HG03025 (cell line): ENCODE measurements at regions not wholly inside any gene's neighbourhood (a gene's known extent, or its start where the extent isn't known, plus 50 kb on each side); places are given as distances from the start of the nearest gene placed in this dataset.
"Not testable (repeated sequence)": the region's sequence is repeated elsewhere in the genome, so short reads cannot be mapped to it uniquely, and the experiment has no call there.

Experiments
- ATAC-seq: cut with Tn5 transposase; IDR thresholded peaks from one replicate; pipeline ENCODE4 v1.9.1; 2021; ENCODE audit warnings: mild to moderate bottlenecking, moderate library complexity; ENCODE audit not compliant: unreplicated experiment, low FRiP score

DNA sequence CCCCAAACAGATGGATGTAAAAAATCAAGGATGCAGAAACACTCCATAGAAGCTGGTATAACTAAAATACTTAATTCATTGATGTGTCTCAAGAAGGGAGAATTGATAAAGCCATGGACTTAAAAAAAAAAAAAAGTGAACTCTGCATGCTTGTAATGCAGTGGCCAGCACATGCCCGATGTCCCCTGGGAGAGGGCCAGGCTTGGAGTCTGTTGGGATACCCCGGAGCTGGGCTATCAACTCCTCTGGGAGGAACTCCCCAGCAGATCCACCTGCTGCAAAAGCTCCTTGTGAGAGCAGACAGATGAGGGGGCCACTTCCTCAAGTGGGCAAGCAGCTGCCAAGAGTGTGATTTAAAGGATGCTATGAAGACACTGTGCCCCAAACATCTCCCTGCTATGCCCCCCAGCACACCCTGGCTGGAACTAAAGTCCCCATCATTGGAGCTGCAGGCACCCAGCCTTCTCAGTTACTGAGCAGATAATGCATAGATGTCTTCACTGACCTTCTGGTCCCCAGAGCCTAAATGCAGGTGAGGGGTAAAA lies 311.5 kb upstream of the ID2 start:
- ATAC-seq = no peak

DNA sequence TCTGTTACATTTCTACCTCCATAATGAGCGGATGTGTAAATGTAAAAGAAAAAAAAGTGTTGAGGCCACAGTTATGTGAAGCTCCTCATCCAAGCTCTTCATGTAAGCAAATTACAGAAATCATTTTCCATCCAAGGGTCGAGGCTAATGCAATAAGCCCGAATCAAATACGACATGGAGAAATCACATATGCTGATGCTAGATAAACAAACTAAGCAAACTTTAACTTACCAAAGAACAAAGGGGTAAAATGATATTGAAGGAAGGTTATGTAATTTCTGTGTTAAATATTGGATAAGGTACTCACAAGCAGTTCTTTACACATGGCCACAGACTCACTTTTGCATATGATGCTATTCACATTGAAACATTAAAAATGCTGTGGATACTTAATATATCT lies 310.2 kb upstream of the ID2 start:
- no peak for ATAC-seq

DNA sequence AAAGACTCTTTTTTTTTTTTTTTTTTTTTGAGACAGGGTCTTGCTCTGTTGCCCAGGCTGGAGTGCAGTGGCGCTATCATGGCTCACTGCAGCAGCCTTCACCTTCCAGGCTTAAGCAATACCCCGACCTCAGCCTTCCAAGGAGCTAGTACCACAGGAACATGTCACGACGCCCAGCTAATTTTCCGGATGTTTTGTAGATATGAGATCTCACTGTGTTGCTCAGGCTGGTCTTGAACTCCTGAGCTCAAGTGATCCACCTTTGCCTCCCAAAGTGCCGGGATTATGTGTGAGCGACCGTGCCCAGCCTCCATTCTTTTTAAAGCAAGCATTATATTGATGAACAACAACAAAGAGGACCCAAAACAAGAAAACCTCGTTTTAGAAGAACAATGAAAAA lies 307.1 kb upstream of the ID2 start:
- no peak for ATAC-seq

DNA sequence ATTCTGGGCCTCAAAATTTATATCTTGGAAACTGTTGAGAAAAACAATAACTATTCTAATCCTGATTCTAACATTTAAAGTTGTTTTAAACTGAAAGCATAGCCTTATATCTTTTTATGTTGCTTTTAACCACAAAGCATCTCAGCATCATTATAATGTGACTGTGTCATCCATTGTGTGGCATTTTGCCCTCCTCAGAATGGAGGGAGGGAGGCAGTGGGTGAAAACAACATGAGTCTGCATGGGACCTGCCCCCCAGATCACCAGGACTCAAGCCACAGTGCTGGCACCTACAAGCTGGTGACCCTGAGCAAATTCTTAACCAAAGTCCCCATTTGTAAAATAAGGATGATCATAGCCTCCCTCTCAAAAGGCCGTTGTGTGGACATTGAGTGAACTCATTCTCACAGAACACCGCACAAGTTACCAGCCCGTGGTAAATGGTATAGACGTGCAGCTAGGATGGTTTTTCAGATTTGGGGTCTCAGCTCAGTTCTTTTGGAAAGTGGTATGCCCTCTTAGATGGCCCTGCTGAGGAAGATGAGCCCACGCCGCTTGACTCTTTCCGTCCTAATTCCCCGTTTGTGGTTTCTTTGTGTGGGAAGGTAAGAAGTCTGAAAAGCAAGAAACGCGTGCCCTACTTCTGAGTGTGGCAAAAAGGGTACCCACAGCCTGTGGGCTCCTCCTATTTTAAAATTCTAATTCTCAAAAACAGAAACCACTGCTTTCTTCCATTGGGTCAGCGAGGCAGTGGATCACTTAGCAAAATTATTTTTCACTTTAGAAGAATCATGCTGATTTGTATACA lies 305.0 kb upstream of the ID2 start:
- ATAC-seq = no peak

DNA sequence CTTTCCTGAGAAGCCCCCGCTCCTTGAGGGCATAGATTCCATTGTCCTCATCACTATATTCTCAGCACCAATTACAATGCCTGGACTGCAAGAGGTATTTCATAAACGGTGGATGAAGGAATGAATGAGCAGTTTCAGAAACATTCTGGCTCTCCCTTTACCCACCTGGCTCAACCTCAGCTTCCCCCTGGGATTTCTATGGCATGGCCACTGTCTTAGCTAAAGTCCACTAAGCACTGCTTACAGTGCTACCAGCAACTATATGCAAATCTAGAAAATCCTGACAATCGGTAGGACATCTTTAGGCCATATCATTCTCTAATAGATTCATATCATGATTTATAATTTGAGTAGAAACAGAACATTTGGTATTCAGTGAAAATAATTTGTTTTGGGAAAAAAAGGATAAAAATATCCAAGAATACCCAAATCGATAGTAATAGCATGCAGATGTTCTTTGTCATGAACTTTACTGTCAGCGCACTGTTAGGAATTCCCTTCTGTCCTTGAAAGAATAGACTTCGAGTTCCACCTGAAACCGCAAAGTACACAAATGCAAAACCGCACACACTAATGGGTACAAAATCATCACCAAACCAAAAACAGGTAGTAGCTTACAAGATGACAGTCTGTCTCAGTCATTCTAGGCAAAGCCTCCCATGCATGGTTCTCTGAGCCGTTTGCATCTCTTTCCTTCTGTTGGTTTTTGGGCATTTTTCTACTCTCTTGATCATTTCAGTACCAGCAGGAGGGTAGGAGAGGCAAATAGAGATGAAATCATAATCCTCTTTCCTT lies 303.6 kb upstream of the ID2 start:
- peak; percentile 64 for ATAC-seq

DNA sequence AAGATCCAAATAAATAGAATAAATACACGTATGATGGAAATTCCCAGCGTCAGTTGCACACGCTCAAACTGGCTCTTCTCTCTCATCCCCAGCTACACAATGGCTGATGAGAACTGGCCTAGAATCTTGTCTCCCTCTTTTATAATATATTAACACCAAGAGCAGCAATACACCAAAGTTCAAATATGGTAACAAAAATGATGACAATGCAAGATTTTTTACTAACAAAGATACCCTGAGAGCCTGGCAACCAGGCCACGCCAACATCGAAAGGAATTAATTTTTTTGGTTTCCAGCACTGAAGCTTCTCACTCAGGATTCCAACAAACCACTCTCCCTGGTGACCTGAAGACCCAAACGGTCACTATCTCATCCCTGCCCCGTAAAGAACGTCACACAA lies 302.7 kb upstream of the ID2 start:
- ATAC-seq = no peak

DNA sequence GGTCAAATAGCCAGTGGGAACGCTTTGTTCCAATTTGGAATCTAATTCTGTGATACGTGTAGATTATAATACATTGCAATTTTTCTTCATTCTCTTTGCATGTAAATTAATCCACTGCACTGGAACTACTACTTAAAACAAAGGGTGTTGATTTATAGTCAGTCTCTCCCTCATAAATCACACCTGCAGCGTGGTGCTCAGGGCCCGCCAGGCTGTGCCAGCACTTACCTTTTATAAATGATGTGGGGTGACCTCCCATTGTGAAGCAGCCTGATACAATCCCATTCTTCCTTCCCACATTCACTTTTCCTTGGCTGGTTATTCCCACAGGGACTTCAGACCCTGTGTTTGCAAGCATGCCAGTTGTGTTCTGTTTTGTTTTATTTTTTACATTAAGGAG lies 302.3 kb upstream of the ID2 start:
- no peak for ATAC-seq

DNA sequence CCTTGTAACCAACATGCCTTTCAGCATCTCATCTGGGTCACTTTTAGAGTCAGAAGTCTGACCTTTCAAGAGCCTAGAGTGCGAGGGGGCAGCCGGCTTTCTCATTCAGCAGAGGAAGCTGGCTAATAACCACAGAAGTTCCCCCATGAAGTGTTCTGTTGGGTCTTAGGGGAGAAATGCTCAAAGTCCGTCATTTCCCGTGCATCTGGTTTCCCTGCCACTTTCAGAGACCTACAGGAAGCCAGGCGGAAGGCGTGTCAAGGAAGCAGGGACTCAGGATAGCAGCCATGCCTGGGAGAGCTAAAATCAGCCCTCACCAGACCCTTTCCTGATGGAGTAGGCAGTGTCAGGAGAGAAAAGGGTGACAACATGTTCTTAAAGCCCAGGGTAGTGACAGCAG lies 301.8 kb upstream of the ID2 start:
- ATAC-seq = no peak

DNA sequence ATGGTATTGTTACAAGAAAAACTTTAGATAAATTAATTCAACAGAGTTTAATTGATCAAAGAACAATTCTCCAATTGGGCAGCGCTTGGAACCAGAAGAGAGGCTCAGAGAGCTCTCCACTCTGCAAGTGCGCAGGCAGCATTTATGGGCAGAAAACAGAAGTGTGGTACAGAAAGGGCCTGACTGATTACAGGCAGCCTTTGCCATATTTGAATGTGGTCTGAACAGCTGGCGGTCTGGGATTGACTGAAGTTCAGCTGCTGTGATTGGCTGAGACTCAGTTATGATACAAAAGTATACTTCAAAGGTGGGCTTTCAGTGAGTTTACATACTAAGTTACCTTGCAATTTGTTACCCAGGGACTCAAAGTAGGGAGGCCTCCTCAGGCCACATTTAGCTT lies 301.3 kb upstream of the ID2 start:
- peak; percentile 75 for ATAC-seq

DNA sequence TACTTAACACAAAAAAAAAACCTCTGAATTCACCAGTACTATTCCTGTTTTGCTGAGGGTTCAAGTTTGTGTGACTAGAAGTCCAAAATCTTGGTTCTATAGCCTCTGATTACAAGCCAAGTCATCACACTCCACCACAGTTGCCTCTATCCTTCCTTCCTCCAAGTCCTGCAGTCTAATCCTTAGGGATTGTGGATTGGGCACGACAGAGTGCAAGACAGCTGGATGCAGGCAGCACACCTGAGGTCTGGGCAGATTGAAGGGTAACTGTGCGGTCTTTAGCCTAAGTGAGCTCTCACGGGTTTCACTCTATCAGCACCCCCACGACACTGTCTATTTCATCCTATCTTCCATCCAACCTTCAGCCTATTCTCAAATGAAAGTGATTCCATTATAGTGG lies 299.4 kb upstream of the ID2 start:
- no peak for ATAC-seq

DNA sequence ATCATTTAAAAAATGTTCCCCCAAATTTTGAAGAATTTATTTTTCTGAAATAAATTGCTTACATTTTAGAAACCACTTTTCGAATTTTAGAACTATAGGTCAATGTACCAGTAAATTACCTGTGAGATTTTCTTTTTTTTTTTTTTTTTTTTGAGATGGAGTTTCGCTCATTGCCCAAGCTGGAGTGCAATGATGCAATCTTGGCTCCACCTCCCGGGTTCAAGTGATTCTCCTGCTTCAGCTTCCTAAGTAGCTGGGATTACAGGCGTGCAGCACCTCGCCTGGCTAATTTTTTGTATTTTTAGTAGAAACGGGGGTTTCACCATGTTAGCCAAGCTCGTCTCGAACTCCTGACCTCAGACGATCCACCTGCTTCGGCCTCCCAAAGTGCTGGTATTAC lies 295.1 kb upstream of the ID2 start:
- not testable (repeated sequence) for ATAC-seq

DNA sequence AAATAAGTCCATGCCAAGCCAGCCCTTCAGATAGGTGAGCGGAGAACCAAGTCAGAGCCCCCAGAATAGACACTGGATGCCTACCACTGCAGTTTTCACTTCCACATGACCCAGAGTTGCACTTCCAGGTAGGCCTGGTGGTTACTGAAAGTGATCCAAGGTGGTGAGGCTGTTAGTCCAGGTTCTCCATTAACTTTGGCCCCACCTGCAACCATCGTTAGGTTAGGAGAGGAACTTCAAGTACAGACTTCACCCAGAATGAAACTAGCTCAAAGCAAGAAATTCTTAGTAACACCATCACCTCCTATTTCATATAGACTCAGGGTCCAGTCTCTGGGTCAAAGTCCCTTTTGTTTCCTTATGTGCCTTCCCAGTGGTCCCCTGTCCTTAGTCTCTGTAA lies 293.1 kb upstream of the ID2 start:
- ATAC-seq = no peak

DNA sequence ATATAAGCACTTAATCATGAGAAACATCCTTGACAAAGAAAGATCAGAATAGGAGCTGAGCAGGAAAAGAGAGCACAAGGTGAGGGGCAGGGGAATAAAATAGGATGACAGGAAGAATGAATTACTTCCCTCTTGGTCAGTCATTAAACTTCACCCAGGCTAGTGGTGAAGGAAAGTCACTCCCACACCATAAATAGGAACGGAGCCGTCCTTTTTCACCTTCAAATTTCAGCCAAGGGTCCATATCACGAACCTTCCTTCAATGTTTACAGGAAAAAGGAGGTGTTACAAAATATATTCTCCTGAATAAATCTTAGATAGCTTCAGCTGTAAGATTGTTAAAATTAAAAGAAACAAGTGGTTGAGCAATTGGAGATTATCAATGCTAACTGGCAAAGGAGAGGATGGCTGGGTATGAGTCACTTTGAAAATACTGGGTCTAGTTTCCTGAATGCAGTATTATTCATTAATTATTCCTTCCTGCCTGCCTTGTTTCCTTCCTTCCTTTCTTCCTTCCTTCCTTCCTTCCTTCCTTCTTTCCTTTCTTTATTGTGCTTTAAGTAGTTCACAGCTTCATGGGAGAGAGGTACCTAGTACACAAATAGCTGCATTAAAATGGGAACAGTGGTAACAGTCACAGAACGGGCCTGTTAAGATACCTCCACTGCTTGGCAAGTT lies 292.3 kb upstream of the ID2 start:
- ATAC-seq = no peak

DNA sequence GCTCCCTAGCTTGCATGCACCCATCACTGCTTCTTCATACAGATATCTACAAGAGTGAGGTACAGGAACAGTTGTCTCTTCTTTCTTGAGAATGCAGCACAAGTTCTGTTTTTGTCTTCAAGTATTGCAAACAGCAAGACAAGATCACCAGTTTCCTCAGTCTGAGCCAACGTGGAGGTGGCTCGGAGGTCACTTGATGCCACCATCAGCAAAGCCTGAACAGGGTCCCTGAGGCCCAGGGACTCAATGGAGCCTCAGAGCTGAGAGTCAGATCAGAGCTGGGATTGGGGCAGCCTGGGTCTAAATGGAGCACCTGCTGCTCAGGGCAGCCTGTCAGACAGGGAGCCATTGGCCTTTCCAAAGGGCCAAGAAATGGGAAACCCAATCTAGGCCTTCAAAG lies 290.7 kb upstream of the ID2 start:
- ATAC-seq = no peak

DNA sequence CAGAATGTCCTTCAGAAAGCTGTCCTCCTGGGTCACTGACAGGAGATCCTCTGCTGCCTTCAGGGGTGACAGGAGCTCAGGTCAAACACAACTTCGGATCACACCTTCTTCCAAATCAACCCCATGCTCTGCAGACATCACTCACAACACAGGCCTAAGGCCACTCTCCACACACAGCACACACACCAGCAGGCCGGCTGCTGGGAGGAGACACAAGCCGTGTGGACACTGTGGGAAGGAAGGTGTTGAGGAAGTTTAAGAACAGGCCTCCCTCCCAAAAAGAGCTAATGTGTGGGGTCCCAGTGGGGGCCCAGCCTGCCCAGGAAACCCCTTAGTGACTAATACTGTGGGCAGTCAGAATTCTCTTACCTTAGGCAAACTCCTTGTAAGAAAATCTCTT lies 290.3 kb upstream of the ID2 start:
- no peak for ATAC-seq

DNA sequence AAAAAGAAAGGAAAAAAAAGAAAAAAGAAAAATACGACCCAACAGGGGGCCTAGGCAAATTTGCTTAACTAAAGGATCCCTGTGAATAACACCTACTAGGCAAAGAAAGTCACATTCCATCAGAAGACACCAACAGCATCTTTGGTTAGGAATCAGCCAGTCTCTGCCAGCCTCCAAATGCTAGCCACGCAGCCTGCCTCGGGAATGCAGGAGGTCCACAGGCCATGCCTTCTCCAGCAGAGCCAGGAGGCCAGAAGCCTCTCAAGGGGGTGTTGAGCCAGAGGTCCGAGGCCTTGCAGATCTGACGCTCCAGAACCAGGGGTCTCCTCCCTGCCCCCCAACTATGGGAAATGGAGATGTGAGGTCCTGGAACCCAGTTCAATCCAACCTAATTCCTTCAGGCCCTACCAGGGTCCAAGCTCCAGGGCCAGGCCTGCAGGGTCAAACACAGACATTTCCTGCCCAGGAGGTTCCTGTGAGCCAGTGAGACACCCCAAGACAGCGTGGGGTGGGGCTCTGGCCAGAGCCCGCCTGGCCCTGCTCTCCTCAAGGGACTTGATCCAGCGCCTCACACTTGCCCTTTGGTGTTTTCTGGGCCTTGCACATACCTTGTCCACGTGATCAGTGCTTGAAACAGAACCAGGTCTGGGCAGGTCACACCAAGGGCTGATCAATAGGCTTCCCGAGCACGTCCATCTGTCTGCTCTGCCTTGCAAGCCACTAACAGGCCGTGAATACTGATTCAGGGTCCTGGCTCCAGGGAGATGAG lies 289.6 kb upstream of the ID2 start:
- no peak for ATAC-seq

DNA sequence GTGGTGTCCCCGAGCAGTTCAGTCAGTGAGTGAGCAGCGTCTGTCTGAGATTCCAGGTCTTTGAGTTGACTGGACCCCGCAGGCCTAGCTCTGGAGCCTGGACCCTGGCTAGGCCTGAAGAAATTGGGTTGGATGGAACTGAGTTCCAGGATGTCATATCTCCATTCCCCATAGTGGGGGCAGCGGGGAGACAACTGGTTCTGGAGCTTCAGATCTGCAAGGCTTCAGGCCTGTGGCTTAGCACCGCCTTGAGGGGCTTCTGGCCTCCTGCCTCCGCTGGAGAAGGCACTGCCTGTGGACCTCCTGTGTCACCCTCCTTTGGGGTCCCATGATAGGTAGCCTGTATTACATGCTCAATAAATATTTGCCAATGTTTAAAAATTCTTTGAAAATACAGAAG lies 288.4 kb upstream of the ID2 start:
- ATAC-seq = no peak

DNA sequence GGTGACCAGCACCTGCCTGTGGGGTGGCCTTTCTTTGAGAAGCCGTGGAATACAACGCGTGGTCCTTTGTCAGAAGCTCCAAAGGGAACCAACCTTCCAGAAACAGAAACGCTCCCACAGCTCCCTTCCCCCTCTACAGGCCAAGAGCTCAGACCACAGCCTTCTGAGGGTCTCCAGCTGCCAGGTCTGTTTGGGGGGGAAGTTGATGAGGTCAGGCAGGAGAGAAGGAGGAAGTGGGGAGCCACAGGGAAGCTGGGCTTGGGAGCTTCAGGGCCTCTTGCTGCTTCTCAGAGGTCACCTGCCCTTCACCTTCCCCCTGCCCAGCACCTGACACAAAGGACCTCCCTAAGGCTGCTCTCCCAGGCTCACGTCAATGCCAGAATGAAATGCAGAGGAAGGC lies 287.7 kb upstream of the ID2 start:
- no peak for ATAC-seq

DNA sequence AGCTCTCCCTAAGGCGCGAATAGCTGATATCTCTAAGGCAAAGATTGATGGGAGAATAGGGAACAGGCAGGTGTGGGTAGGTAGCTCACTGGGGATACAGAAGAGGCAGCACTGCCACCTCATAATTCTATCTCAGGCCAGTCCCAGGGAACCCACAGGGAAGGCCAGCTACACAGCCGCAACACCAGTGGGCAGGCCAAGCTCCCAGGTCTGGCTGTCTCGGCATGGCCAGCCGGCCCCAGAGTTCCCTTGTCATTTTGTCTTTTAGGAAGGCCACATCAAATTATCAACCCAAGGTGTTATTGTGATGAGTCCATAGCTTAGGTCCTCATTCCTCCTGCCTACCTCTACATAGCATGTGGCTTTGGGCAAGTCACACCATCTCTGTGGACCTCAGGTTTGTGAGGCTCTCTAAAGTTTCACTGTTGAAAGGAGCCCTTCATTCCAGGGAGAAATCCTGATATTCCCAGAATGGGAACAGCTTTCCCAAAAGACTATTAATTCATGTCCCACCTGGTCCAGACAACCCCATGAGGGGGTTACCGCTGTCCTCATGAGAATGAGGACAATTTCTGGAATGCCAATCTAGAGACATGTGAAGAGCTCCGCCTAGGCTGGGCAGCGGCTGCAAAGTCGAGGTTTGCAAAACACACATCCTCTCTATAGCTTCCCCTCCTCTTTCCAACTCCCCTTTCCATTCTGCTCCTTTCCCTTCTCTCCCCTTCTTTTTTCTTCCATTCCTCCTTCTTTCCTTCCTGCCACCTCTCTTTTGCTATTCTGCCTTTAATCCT lies 287.1 kb upstream of the ID2 start:
- ATAC-seq = no peak

DNA sequence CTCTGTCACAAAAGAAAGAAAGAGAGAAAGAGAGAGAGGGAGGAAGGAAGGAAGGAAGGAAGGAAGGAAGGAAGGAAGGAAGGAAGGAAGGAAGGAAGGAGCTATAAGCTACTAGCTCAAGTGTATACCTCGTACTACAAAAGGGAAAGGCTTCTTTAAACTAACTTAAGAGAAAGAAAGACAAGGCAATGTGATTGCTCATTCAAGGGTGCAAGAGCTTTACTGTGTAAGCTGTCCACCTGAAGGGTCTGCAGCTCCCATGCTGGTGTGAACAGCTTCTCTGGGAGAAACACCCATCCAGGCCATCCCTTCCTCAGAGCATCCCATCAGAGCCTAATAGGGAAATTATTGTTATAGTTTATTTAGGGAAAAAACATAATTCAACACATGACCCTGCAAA lies 286.1 kb upstream of the ID2 start:
- ATAC-seq = no peak
